Nephron (organoid): ENCODE measurements at regions not wholly inside any gene's neighbourhood (a gene's known extent, or its start where the extent isn't known, plus 50 kb on each side); places are given as distances from the start of the nearest gene placed in this dataset.

Experiments used
- H3K27ac Mint-ChIP-seq, 3 experiments: 2 replicates each; pipeline ENCODE4 v1.8.0; 2020; ENCODE audit warnings: mixed read lengths in 3 of 3, mild to moderate bottlenecking in 2 of 3, moderate library complexity in 1 of 3
- H3K27me3 Mint-ChIP-seq: 2 replicates; pipeline ENCODE4 v1.8.0; 2021; ENCODE audit warnings: low read depth, mild to moderate bottlenecking, moderate library complexity, mixed read lengths
- H3K36me3 Mint-ChIP-seq: 2 replicates; pipeline ENCODE4 v1.8.0; 2020; ENCODE audit warnings: low read depth, mixed read lengths
- H3K4me1 Mint-ChIP-seq: 2 replicates; pipeline ENCODE4 v1.8.0; 2020; ENCODE audit warnings: mixed read lengths
- H3K4me3 Mint-ChIP-seq, 3 experiments: 2 replicates each; pipeline ENCODE4 v1.8.0; 2020; ENCODE audit warnings: mild to moderate bottlenecking in 3 of 3, mixed read lengths in 3 of 3, moderate library complexity in 2 of 3
- H3K9me3 Mint-ChIP-seq: 2 replicates; pipeline ENCODE4 v1.8.0; 2020; ENCODE audit warnings: mixed read lengths
- CTCF ChIP-seq, 3 experiments: fragments of 200-600 bp; sonication (generic); IDR thresholded peaks; one replicate each; pipeline ENCODE4 v1.5.0; 2021; ENCODE audit warnings: antibody characterized with exemption in 3 of 3; ENCODE audit not compliant: unreplicated experiment in 3 of 3

GRCh38 chr1:70847013-70847412 is 200.6 kb downstream of the PTGER3 start:
- peaks cover 5% of the 10 kb centered on the region for H3K4me1 Mint-ChIP-seq
- peaks cover 8% of the 10 kb centered on the region for H3K9me3 Mint-ChIP-seq
- H3K27ac Mint-ChIP-seq = no peak overlapping the region

GRCh38 chr1:70855203-70855602 is 192.4 kb downstream of the PTGER3 start:
- Mint-ChIP-seq H3K27ac (no peak overlapping the region), H3K4me1 (no peaks in the 10 kb centered on the region), H3K36me3 (no peaks in the 10 kb centered on the region), H3K9me3 (no peaks in the 10 kb centered on the region), H3K27me3 (no peaks in the 10 kb centered on the region), H3K4me3 (no peak overlapping the region)
- no peak for TF ChIP-seq CTCF (IDR thresholded peaks at IDR 0.05; ENCODE audit: unreplicated experiment in 3 of 3)

More at GRCh38 chr1:70847013-70847412, 200.6 kb downstream of the PTGER3 start:
- Mint-ChIP-seq H3K4me3 (no peak overlapping the region), H3K27me3 (no peaks in the 10 kb centered on the region), H3K36me3 (no peaks in the 10 kb centered on the region)
- no peak for TF ChIP-seq CTCF (IDR thresholded peaks at IDR 0.05; ENCODE audit: unreplicated experiment in 3 of 3)

- Mint-ChIP-seq H3K27ac (no peak overlapping the region), H3K4me1 (no peaks in the 10 kb centered on the region), H3K4me3 (no peak overlapping the region), H3K9me3 (no peaks in the 10 kb centered on the region), H3K36me3 (no peaks in the 10 kb centered on the region), H3K27me3 (no peaks in the 10 kb centered on the region)
- no peak for TF ChIP-seq CTCF (IDR thresholded peaks at IDR 0.05; ENCODE audit: unreplicated experiment in 3 of 3)
Observed at GRCh38 chr1:70856201-70856600, 191.4 kb downstream of the PTGER3 start.

GRCh38 chr1:70863239-70863638 is 184.4 kb downstream of the PTGER3 start:
- Mint-ChIP-seq H3K36me3 (no peaks in the 10 kb centered on the region), H3K4me3 (no peak overlapping the region), H3K9me3 (no peaks in the 10 kb centered on the region), H3K4me1 (no peaks in the 10 kb centered on the region), H3K27me3 (no peaks in the 10 kb centered on the region), H3K27ac (no peak overlapping the region)
- no peak for TF ChIP-seq CTCF (IDR thresholded peaks at IDR 0.05; ENCODE audit: unreplicated experiment in 3 of 3)

- Mint-ChIP-seq H3K4me1 (no peaks in the 10 kb centered on the region), H3K36me3 (no peaks in the 10 kb centered on the region), H3K27ac (no peak overlapping the region), H3K4me3 (no peak overlapping the region), H3K9me3 (no peaks in the 10 kb centered on the region), H3K27me3 (no peaks in the 10 kb centered on the region)
- no peak for TF ChIP-seq CTCF (IDR thresholded peaks at IDR 0.05; ENCODE audit: unreplicated experiment in 3 of 3)
Observed at GRCh38 chr1:70864302-70864701, 183.3 kb downstream of the PTGER3 start.

- Mint-ChIP-seq H3K27me3 (no peaks in the 10 kb centered on the region), H3K9me3 (no peaks in the 10 kb centered on the region), H3K4me3 (no peak overlapping the region), H3K27ac (no peak overlapping the region), H3K4me1 (no peaks in the 10 kb centered on the region), H3K36me3 (no peaks in the 10 kb centered on the region)
- TF ChIP-seq CTCF (IDR thresholded peaks at IDR 0.05; ENCODE audit: unreplicated experiment in 3 of 3) = no peak
Observed at GRCh38 chr1:70866542-70867264, 180.9 kb downstream of the PTGER3 start.
